Suprapubic skin (tissue), 4 donors: ENCODE measurements at regions not wholly inside any gene's neighbourhood (a gene's known extent, or its start where the extent isn't known, plus 50 kb on each side); places are given as distances from the start of the nearest gene placed in this dataset.

ENCODE experiments used
- DNase-seq, 2 donors: peaks; one replicate each; pipeline ENCODE4 v3.0.0-alpha.2; 2019; ENCODE audit warnings: low spot score in 2 of 2
- H3K27ac ChIP-seq: fragments of 200-600 bp; sonication (generic); one replicate; pipeline ENCODE4 v1.5.1; 2019
- H3K27me3 ChIP-seq: fragments of 200-600 bp; sonication (generic); one replicate; pipeline ENCODE4 v1.5.1; 2019
- H3K36me3 ChIP-seq: fragments of 200-600 bp; sonication (generic); one replicate; pipeline ENCODE4 v1.5.1; 2019
- H3K4me1 ChIP-seq: fragments of 200-600 bp; sonication (generic); one replicate; pipeline ENCODE4 v1.5.1; 2019
- H3K4me3 ChIP-seq: fragments of 200-600 bp; sonication (generic); one replicate; pipeline ENCODE4 v1.5.1; 2019; ENCODE audit warnings: mild to moderate bottlenecking
- H3K9me3 ChIP-seq: fragments of 200-600 bp; sonication (generic); one replicate; pipeline ENCODE4 v1.5.1; 2019
- EP300 ChIP-seq: sonication (generic); formaldehyde crosslinking; IDR thresholded peaks from one replicate; pipeline ENCODE4 v1.6.1; 2017; ENCODE audit warnings: antibody characterized with exemption
- POLR2A ChIP-seq, 2 donors: fragments of 450-650 bp; IDR thresholded peaks; one replicate each; pipeline ENCODE4 v1.6.1; 2017; ENCODE audit warnings: antibody characterized with exemption in 2 of 2, mild to moderate bottlenecking in 2 of 2, moderate library complexity in 2 of 2
- POLR2AphosphoS5 ChIP-seq, 3 donors: sonication (generic); formaldehyde crosslinking; IDR thresholded peaks; one replicate each; pipeline ENCODE4 v1.6.1; 2017; ENCODE audit warnings: antibody characterized with exemption in 3 of 3
- WGBS: methylation state at CpG from one replicate; pipeline ENCODE4 v1.1.5; 2018; 5-methylcytosine and 5-hydroxymethylcytosine counted together
- TF ChIP-seq, protein P1 (sequence below), 2 donors: fragments of 200-600 bp in 1 of 2; fragments of 450-650 bp in 1 of 2; sonication (generic) in 1 of 2; IDR thresholded peaks; one replicate each; pipeline ENCODE4 v1.5.1; 2016 to 2019; ENCODE audit warnings: antibody characterized with exemption in 2 of 2, mild to moderate bottlenecking in 1 of 2, moderate library complexity in 1 of 2

GRCh38 chr12:4858386-4858785 is 51.3 kb upstream of the KCNA1 start:
- peaks cover 9% of the 10 kb centered on the region for H3K4me1 ChIP-seq
- 26% methylated on average over 9 of the region's 9 CpGs for WGBS
- no peaks in the 10 kb centered on the region for H3K9me3 ChIP-seq
- no peak overlapping the region for H3K27ac ChIP-seq
- no peaks in the 10 kb centered on the region for H3K36me3 ChIP-seq
- TF ChIP-seq EP300 (no peak), POLR2A (IDR thresholded peaks at IDR 0.05) (no peak), POLR2AphosphoS5 (IDR thresholded peaks at IDR 0.05) (no peak)
- TF ChIP-seq, protein P1, sequence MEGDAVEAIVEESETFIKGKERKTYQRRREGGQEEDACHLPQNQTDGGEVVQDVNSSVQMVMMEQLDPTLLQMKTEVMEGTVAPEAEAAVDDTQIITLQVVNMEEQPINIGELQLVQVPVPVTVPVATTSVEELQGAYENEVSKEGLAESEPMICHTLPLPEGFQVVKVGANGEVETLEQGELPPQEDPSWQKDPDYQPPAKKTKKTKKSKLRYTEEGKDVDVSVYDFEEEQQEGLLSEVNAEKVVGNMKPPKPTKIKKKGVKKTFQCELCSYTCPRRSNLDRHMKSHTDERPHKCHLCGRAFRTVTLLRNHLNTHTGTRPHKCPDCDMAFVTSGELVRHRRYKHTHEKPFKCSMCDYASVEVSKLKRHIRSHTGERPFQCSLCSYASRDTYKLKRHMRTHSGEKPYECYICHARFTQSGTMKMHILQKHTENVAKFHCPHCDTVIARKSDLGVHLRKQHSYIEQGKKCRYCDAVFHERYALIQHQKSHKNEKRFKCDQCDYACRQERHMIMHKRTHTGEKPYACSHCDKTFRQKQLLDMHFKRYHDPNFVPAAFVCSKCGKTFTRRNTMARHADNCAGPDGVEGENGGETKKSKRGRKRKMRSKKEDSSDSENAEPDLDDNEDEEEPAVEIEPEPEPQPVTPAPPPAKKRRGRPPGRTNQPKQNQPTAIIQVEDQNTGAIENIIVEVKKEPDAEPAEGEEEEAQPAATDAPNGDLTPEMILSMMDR (IDR thresholded peaks at IDR 0.05), result no peak
- DNase-seq, result no peak
- peaks cover 25% of the 10 kb centered on the region for H3K27me3 ChIP-seq
- H3K4me3 ChIP-seq, result no peak overlapping the region

GRCh38 chr12:4859478-4860210 is 50.1 kb upstream of the KCNA1 start:
- Histone ChIP-seq H3K36me3 (no peaks in the 10 kb centered on the region), H3K9me3 (no peaks in the 10 kb centered on the region), H3K4me1 (peaks cover 9% of the 10 kb centered on the region), H3K27ac (no peak overlapping the region), H3K4me3 (no peak overlapping the region), H3K27me3 (peaks cover 35% of the 10 kb centered on the region)
- TF ChIP-seq POLR2AphosphoS5 (IDR thresholded peaks at IDR 0.05) (no peak), POLR2A (IDR thresholded peaks at IDR 0.05) (no peak), EP300 (no peak)
- TF ChIP-seq, protein P1 (IDR thresholded peaks at IDR 0.05), result no peak
- no peak for DNase-seq
- 86% methylated on average over 8 of the region's 8 CpGs for WGBS
